DMS53 treated with DMSO at 0.1 percent for 48 hours (cell line): ENCODE measurements at regions not wholly inside any gene's neighbourhood (a gene's known extent, or its start where the extent isn't known, plus 50 kb on each side); places are given as distances from the start of the nearest gene placed in this dataset.
"Not testable (repeated sequence)": the region's sequence is repeated elsewhere in the genome, so short reads cannot be mapped to it uniquely, and the experiment has no call there.

Experiments
- DNase-seq: peaks from one replicate; lab custom pipeline; 2025; ENCODE audit not compliant: unreplicated experiment; lab: John Stamatoyannopoulos, UW

- DNase-seq = no peak
Measured at GRCh38 chr5:81830596-81830995, 79.7 kb upstream of the SSBP2 start.

- DNase-seq = no peak
Measured at GRCh38 chr5:81829242-81829641, 78.3 kb upstream of the SSBP2 start.

GRCh38 chr5:81827500-81827899 lies 76.6 kb upstream of the SSBP2 start:
- DNase-seq = no peak

GRCh38 chr5:81826128-81826527 lies 75.2 kb upstream of the SSBP2 start:
- no peak for DNase-seq

- peak; percentile 73 for DNase-seq
Measured at GRCh38 chr5:81825237-81825636, 74.3 kb upstream of the SSBP2 start.

GRCh38 chr5:81823736-81824135 lies 72.8 kb upstream of the SSBP2 start:
- not testable (repeated sequence) for DNase-seq

- no peak for DNase-seq
Measured at GRCh38 chr5:81820863-81821262, 70.0 kb upstream of the SSBP2 start.

- no peak for DNase-seq
Measured at GRCh38 chr5:81820318-81820636, 69.4 kb upstream of the SSBP2 start.

GRCh38 chr5:81819556-81820317 lies 68.8 kb upstream of the SSBP2 start:
- DNase-seq = peak; percentile 62

GRCh38 chr5:81817980-81818379 lies 67.1 kb upstream of the SSBP2 start:
- no peak for DNase-seq

- DNase-seq = no peak
Measured at GRCh38 chr5:81817086-81817485, 66.2 kb upstream of the SSBP2 start.

GRCh38 chr5:81815321-81815720 lies 64.4 kb upstream of the SSBP2 start:
- no peak for DNase-seq

GRCh38 chr5:81808106-81808505 lies 57.2 kb upstream of the SSBP2 start:
- DNase-seq = no peak

- no peak for DNase-seq
Measured at GRCh38 chr5:81805086-81805485, 54.2 kb upstream of the SSBP2 start.

GRCh38 chr5:81803812-81804211 lies 52.9 kb upstream of the SSBP2 start:
- no peak for DNase-seq

GRCh38 chr5:81802625-81803024 lies 51.7 kb upstream of the SSBP2 start:
- no peak for DNase-seq

- DNase-seq = no peak
Measured at GRCh38 chr5:81802020-81802419, 51.1 kb upstream of the SSBP2 start.

- no peak for DNase-seq
Measured at GRCh38 chr5:81800797-81801196, 49.9 kb upstream of the SSBP2 start.
